Motor neuron (in vitro differentiated cells): ENCODE measurements at regions not wholly inside any gene's neighbourhood (a gene's known extent, or its start where the extent isn't known, plus 50 kb on each side); places are given as distances from the start of the nearest gene placed in this dataset.
"Not testable (repeated sequence)": the region's sequence is repeated elsewhere in the genome, so short reads cannot be mapped to it uniquely, and the experiment has no call there.

Source experiments
- ATAC-seq, 8 experiments: fragments of 200-7000 bp; cut with Tn5 transposase; replicated peaks in 6 of 8; 2 replicates each; pipeline ENCODE4 v1.8.0; 2021; ENCODE audit warnings: mild to moderate bottlenecking in 8 of 8, moderate library complexity in 8 of 8
- H3K27ac ChIP-seq, 2 donors: fragments of 250-450 bp; sonication (Bioruptor Pico); 2 replicates each; pipeline ENCODE4 v1.9.0; 2021; ENCODE audit warnings: antibody characterized with exemption in 2 of 2, mild to moderate bottlenecking in 2 of 2, moderate library complexity in 1 of 2
- H3K4me1 ChIP-seq, 2 donors: fragments of 250-450 bp; sonication (Bioruptor Pico); replicated peaks in 1 of 2; 2 replicates each; pipeline ENCODE4 v1.6.1; 2021; ENCODE audit warnings: antibody characterized with exemption in 2 of 2, mild to moderate bottlenecking in 2 of 2, moderate library complexity in 1 of 2
- H3K4me3 ChIP-seq, 5 donors: fragments of 250-450 bp; sonication (Bioruptor Pico); 2 replicates each; pipeline ENCODE4 v1.9.0; 2021; ENCODE audit warnings: antibody characterized with exemption in 5 of 5, mild to moderate bottlenecking in 5 of 5, moderate library complexity in 4 of 5
- WGBS, 10 experiments: fragments of 450-650 bp; shearing (Covaris generic); methylation state at CpG; one replicate each; pipeline ENCODE4 v1.0.0; 2022; 5-methylcytosine and 5-hydroxymethylcytosine counted together
- in situ Hi-C, 9 experiments: fragments of 400-800 bp; cut with MboI; loops; one replicate each; pipeline ENCODE4 v1.15.0; 2021; ENCODE audit warnings: low sequenced_read_pairs in 9 of 9, low pct_unique_long_range_greater_than_20kb in 2 of 9; ENCODE audit not compliant: unreplicated experiment in 9 of 9

DNA sequence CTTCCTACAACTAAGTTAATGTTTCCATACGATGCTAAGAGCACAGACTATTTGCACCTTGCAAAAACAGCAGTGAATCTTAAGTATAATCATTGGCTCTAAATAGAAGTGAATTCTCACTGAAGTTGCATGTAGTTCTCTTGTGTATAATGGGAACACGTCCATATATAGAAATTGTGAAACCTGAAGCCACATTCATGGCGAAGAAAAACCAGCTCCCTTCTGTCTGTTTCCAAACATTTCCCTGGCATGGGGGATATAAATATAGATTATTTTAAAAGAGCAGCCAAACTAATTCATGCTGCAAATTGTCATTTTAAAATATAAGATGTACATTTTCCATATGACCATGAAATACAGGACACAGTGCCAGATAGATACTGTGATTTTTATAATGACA lies 71.1 kb downstream of the TRAM1L1 start:
- no peak for ATAC-seq
- Histone ChIP-seq H3K4me1 (no peaks in the 10 kb centered on the region), H3K27ac (no peak overlapping the region), H3K4me3 (no peak overlapping the region)
- 0 to 92% (median 33%) methylated on average over 2 to 3 of the region's 3 CpGs; no CpG with 5 or more reads in 3 of the 10 experiments for WGBS, 10 experiments
- in situ Hi-C loops, result no loop called here

DNA sequence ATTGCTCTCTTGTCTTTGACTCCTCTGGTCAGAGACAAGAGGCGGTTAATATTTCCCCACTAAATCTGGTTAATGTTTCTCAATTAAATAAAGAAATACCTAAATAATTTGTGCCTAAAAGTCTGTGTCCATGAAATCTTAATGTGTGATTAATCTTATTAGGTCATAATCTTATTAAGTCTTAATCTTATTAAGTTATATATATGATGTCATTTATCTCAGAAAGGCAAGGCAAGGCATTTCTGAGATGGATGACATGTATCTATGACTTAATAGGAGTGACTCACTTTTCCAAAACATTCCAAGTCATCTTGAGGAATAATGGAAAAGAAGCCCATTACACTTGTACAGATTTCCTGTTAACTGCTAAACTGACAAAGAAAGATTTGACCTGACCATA lies 74.7 kb downstream of the TRAM1L1 start:
- Histone ChIP-seq H3K27ac (no peak overlapping the region), H3K4me3 (no peak overlapping the region), H3K4me1 (no peaks in the 10 kb centered on the region)
- ATAC-seq, result peak in 1 of 8 experiments; percentile 71
- 33 to 100% (median 100%) methylated on average over 1 of the region's 1 CpG; no CpG with 5 or more reads in 1 of the 10 experiments for WGBS, 10 experiments
- in situ Hi-C loops, result no loop called here

DNA sequence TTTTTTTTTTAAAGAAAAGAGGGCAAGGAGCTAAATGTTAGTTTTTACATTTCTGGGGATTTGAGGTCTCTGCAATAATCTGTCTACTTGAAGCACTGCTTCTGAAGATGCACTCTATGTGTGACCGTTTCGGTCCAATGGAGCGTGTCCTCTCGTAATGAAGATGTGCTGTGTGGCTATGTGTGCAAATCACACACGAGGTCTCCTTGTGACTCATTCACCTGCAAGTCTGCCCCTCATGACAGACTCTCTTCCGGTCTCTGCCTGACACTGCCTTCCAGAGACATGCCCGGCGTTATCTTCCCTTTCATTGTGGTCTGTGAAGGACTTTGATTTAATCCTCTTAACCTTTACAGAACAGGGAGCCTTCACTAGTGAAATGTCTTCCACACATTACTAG lies 84.3 kb downstream of the TRAM1L1 start:
- WGBS, 10 experiments, result 4 to 100% (median 80%) methylated on average over 2 to 7 of the region's 8 CpGs; no CpG with 5 or more reads in 2 of the 10 experiments
- Histone ChIP-seq H3K4me3 (no peak overlapping the region), H3K4me1 (no peaks in the 10 kb centered on the region), H3K27ac (no peak overlapping the region)
- peak in 3 of 8 experiments; percentile 15 to 65 (median 58) for ATAC-seq
- in situ Hi-C loops, result no loop called here

DNA sequence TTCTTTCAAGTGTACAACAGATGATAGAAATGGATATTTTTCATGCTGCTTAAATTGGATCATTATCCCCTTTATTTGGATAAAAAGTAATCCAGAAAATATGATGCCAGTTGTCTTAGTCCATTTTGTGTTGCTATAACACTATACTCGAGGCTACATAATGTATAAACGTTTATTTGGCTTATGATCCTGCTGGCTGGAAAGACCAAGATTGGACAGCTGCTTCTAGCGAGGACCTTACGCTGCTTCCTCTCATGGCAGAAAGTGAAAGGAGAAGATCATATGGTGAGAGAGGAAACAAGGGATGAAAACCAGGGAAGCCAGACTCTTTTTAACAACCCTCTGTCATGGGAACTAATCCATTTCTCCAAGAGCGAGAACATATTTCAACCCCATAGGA lies 102.7 kb downstream of the TRAM1L1 start:
- no peaks in the 10 kb centered on the region for H3K4me1 ChIP-seq
- H3K4me3 ChIP-seq, result no peak overlapping the region
- no peak for ATAC-seq
- no peak overlapping the region for H3K27ac ChIP-seq
- in situ Hi-C loops, result no loop called here
- 0 to 100% (median 77%) methylated on average over 2 to 5 of the region's 5 CpGs for WGBS, 10 experiments

DNA sequence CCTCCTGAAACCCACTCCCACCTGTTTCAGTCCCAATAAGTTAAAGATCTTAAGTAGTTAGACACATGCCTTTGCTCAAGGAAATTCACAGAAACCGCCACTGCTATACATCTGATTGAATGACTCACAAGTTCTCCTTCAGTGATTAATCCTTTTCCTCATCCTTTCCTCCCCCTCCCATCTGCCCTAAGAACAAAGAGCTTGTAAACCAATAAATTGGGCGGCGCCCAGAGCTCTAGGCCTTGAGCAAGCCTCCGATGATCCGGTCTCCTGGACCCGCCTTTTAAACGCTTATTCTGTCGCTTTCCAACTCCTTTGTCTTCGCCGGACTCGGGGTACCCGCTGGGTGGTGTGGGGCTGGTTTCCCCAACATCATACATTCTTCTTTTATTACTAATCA lies 104.9 kb downstream of the TRAM1L1 start:
- in situ Hi-C loops, ATAC-seq, H3K27ac ChIP-seq, H3K4me1 ChIP-seq, H3K4me3 ChIP-seq: not testable (repeated sequence)
- WGBS, 10 experiments, result 65 to 100% (median 78%) methylated on average over 3 to 11 of the region's 12 CpGs; no CpG with 5 or more reads in 2 of the 10 experiments

DNA sequence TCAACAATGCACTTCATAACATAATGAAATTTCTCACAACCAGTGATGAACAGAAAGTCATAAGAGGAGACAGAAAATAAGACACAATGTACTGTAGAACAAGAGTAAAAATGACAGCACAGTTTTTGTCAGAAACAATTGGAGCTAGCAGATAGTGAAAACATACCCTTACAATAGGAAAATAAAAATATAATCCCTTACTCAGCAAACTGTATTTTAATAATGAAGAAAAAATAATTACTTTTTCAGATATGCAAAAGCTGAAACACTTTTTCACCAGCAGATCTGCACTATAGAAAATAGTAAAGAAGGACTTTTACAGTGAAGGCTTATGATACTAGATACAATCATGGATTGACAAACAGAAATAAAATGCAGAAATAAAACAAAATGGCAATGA lies 126.3 kb downstream of the TRAM1L1 start:
- in situ Hi-C loops, result no loop called here
- H3K27ac ChIP-seq, result no peak overlapping the region
- H3K4me1 ChIP-seq, result no peaks in the 10 kb centered on the region
- ATAC-seq, result no peak
- H3K4me3 ChIP-seq, result no peak overlapping the region

DNA sequence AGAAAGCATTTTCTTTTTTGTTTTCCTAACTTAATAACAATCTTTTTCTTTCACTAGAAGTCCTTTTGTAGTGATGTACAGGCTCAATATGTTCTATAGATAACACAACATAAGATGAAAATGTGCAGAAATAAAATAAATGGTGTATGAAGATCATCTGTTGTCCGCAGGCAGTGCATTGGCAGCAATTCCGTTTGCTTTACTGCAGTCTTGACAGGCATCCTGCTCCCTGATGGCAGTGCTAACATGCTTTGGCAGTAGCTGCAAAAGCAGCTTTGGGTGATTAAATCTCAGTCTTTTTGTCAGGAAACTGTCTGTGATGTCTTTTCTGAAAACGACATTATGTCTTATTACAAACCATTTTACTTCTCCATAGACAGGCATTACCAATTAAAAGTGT lies 131.4 kb downstream of the TRAM1L1 start:
- H3K4me1 ChIP-seq, result no peaks in the 10 kb centered on the region
- ATAC-seq, result peak in 1 of 8 experiments; percentile 39
- no peak overlapping the region for H3K4me3 ChIP-seq
- H3K27ac ChIP-seq, result no peak overlapping the region
- in situ Hi-C loops, result no loop called here
- WGBS, 10 experiments, result 0 to 90% (median 56%) methylated on average over 1 to 3 of the region's 3 CpGs

DNA sequence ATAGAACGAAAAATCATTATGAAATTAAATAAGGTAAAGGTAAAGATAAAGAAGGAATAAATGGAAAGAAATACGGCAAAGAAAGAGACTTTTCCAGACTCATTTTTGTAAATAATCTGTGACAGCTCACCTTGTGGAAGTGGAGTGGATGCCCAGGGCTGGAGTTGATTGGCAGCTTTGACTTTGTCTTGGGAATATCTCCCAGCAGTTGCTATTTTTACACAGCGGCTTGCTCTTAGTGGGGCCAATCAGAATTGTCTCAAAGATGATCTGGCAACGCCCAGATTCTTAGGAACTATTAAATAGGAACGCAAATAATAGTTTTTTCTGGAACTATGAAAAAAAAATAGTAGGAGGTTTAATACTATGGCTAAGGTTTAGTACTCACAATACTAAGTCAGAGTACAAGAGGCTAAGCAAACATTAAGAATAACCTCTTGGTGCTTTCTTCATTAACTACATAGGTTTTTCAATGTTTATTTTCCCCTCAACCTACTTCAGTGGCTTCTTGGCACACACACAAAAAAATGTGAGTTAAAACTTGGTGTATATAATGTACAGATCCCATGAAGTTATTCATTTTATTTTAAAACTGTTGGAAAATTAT lies 132.7 kb downstream of the TRAM1L1 start:
- Histone ChIP-seq H3K4me1 (no peaks in the 10 kb centered on the region), H3K4me3 (no peak overlapping the region), H3K27ac (no peak overlapping the region)
- whole genome bisulfite sequencing, 10 experiments, result 8 to 79% (median 49%) methylated on average over 1 to 5 of the region's 5 CpGs
- in situ Hi-C loops, result no loop called here
- ATAC-seq, result no peak

DNA sequence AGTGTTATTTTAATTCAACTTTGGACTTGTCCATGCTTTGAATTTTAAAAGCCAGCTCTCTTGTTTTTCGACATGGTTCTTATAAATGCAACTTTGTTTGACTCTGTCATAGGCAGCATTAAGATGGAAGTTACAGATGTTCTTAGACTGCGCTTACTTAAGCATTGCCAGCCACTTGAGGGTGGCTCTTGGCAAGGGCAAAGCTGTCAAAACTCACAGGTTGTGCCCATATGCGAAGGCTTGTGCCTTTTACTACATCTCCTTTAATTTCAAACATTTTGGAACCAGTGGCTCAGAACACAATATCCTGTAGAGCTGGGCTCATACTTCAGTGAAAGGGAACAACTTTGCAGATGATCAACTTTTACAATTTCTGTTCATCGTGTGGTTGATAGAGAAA lies 135.5 kb downstream of the TRAM1L1 start:
- in situ Hi-C loops, result no loop called here
- no peak for ATAC-seq
- H3K4me3 ChIP-seq, result no peak overlapping the region
- WGBS, 10 experiments, result 0 to 100% (median 87%) methylated on average over 1 to 4 of the region's 4 CpGs
- H3K4me1 ChIP-seq, result peaks cover 0 to 5% of the 10 kb centered on the region in 2 donors
- no peak overlapping the region for H3K27ac ChIP-seq

DNA sequence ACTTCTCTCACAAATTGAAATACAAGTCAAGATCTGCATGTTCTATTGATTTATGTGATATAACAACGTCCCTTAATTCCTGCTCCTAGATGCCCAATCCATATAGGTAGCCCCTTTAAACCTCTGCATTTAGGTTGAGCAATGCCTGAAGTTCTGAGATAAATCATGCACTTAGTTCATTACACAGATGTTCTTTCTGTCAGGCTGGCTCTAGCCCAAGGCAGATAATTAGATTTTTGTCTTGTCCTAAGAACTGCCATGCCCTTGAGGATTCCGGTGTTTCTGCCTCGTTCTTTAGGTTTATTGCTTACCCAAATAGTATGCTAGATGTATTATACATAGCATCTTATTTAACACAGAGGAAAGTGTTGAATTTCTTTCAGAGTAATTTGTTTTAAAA lies 143.1 kb downstream of the TRAM1L1 start:
- Histone ChIP-seq H3K4me1 (peaks cover 0 to 3% of the 10 kb centered on the region in 2 donors), H3K27ac (no peak overlapping the region), H3K4me3 (no peak overlapping the region)
- WGBS, 10 experiments, result 0 to 64% (median 32%) methylated on average over 2 to 3 of the region's 3 CpGs; no CpG with 5 or more reads in 2 of the 10 experiments
- in situ Hi-C loops, result no loop called here
- no peak for ATAC-seq

DNA sequence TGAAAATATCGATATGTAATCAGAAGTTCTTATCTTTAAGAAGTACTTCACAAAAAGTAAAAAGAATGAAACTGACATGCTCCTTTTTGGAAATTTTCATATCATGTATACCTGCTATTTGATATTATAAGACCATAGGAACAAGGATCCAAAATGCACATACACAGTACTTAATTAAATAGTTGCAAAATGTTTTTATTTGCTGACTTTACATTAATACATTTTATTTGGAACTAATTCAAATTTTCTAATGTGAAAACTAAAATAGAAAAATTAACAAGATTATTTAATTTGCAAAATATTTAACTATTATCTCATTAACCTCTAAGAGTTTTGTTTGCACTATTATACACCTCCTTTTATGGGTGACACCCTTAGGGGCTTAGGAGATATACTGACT lies 155.0 kb downstream of the TRAM1L1 start:
- Histone ChIP-seq H3K27ac (no peak overlapping the region), H3K4me3 (no peak overlapping the region), H3K4me1 (peaks cover 0 to 2% of the 10 kb centered on the region in 2 donors)
- no peak for ATAC-seq
- 27 to 100% (median 92%) methylated on average over 1 of the region's 1 CpG; no CpG with 5 or more reads in 1 of the 10 experiments for WGBS, 10 experiments
- in situ Hi-C loops, result no loop called here

DNA sequence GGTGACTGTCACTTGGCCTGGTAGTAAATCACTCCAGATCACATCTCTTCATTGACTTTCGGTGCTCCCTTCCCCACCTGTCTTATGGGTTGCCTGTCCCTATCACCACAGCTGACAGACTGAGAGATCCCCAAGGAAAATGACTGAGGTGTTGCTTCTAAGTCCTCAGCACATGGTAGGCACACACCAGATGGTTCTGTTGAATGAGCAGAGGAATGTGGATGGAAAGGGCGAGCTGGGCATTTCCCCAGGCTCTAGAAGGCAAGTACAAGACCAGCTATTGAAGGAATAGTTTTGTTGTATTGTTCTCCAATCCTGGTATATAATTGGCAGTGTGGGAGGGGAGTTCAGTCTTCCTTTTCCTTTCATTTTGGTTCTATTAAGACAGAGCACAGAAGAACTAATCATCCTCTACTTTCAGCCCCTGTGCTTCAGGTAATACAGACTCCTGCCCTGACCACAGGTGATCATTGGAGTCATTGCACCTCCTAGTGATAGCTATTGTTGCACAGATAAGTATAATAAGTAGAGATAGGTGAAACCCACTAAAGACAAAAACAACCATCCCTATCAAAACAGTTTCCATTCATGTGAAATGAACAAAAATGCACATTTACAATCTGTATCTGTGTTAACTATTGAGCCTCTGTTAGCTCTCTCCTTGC lies 158.6 kb downstream of the TRAM1L1 start:
- Histone ChIP-seq H3K4me3 (no peak overlapping the region), H3K27ac (no peak overlapping the region), H3K4me1 (peaks cover 3 to 4% of the 10 kb centered on the region in 2 donors)
- in situ Hi-C loops, result no loop called here
- no peak for ATAC-seq
- WGBS, 10 experiments, result 0 to 100% (median 94%) methylated on average over 1 to 2 of the region's 2 CpGs; no CpG with 5 or more reads in 7 of the 10 experiments

DNA sequence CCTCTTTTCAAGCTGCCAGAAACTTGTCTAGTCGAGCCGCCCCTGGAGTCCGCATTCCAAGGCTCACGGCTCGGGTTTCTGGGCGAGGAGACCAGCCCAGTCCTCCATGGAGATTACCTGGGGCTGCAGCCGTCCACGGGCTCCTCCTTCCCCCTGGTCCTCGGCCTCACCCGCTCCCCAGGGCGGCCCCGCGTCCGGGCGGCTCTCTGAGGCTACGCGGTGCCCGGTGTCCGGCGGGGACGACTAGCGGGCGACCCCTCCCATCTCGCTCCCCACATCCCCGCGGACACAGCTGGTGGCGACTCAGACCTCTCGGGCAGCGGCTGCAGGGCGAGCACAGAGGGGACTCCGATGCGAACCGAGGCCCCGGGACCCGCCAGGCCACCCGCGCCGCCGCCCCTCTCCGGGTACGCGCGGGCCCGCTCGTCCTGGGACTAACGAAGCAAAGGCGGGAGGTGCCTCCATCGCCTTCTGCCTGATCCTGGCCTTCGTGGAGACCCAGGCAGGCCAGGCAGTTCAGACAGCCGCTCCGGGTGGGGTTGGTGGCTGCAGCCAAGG lies 159.4 kb downstream of the TRAM1L1 start:
- Histone ChIP-seq H3K4me3 (peak overlapping the region; percentile 29 to 41 (median 31)), H3K4me1 (peaks cover 3 to 4% of the 10 kb centered on the region in 2 donors), H3K27ac (no peak overlapping the region)
- in situ Hi-C loops, result no loop called here
- WGBS, 10 experiments, result 0 to 20% (median 0%) methylated on average over 1 to 19 of the region's 51 CpGs; no CpG with 5 or more reads in 3 of the 10 experiments
- ATAC-seq, result peak in 6 of 8 experiments; percentile 87 to 94 (median 92)
